ENCODE measurements at regions not wholly inside any gene's neighbourhood (a gene's known extent, or its start where the extent isn't known, plus 50 kb on each side); places are given as distances from the start of the nearest gene placed in this dataset.

GRCh38 chr22:45102896-45103420 is 60.8 kb upstream of the NUP50 start:
- Histone ChIP-seq H3K36me3 (ENCODE audit: control insufficient read depth in 2 of 3, insufficient read depth in 3 of 3, low read length in 3 of 3) (no peaks in the 10 kb centered on the region), H3K27ac (ENCODE audit: low read depth in 2 of 2, low read length in 2 of 2) (no peak overlapping the region), H3K4me3 (ENCODE audit: low read length in 3 of 3) (no peak overlapping the region), H3K9ac (ENCODE audit: low read length in 3 of 3) (no peak overlapping the region), H3K9me3 (ENCODE audit: control insufficient read depth in 2 of 3, insufficient read depth in 1 of 3, low read length in 3 of 3) (no peaks in the 10 kb centered on the region), H3K4me1 (ENCODE audit: control insufficient read depth in 2 of 3, insufficient read depth in 2 of 3, low read depth in 1 of 3, low read length in 3 of 3) (no peaks in the 10 kb centered on the region), H3K27me3 (ENCODE audit: control insufficient read depth, insufficient read depth, low read length) (peaks cover 3% of the 10 kb centered on the region)
- FAIRE-seq = no peak
- TF ChIP-seq, protein P1, sequence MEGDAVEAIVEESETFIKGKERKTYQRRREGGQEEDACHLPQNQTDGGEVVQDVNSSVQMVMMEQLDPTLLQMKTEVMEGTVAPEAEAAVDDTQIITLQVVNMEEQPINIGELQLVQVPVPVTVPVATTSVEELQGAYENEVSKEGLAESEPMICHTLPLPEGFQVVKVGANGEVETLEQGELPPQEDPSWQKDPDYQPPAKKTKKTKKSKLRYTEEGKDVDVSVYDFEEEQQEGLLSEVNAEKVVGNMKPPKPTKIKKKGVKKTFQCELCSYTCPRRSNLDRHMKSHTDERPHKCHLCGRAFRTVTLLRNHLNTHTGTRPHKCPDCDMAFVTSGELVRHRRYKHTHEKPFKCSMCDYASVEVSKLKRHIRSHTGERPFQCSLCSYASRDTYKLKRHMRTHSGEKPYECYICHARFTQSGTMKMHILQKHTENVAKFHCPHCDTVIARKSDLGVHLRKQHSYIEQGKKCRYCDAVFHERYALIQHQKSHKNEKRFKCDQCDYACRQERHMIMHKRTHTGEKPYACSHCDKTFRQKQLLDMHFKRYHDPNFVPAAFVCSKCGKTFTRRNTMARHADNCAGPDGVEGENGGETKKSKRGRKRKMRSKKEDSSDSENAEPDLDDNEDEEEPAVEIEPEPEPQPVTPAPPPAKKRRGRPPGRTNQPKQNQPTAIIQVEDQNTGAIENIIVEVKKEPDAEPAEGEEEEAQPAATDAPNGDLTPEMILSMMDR (IDR thresholded peaks at IDR 0.05; ENCODE audit: borderline replicate concordance, extremely low read depth, insufficient read depth) = no peak
- DNase-seq = no peak
- intact Hi-C loops (cut with DNase I) = no loop called here

DNA sequence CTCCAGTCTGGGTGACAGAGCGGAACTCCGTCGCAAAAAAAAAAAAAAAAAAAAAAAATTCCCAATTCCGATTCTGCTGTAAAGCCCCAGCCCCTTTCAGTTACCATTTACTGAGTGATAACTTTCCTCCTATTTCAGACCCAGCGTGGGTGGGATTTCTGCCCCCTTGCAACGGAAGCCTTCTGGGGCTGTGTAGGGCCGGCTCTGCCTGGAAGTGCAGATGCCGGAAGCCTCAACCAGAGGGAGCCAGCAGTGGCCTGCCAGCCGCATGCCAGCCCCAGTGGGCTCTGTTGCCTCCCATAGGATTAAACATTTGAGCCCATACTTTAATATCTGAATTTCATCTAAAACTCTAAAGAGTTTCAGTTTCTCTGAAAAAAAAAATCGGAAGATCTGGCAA is 60.0 kb upstream of the NUP50 start:
- no peak for DNase-seq
- Histone ChIP-seq H3K27ac (ENCODE audit: low read depth in 2 of 2, low read length in 2 of 2) (no peak overlapping the region), H3K4me1 (ENCODE audit: control insufficient read depth in 2 of 3, insufficient read depth in 2 of 3, low read depth in 1 of 3, low read length in 3 of 3) (no peaks in the 10 kb centered on the region), H3K9me3 (ENCODE audit: control insufficient read depth in 2 of 3, insufficient read depth in 1 of 3, low read length in 3 of 3) (no peaks in the 10 kb centered on the region), H3K4me3 (ENCODE audit: low read length in 3 of 3) (no peak overlapping the region), H3K9ac (ENCODE audit: low read length in 3 of 3) (no peak overlapping the region), H3K27me3 (ENCODE audit: control insufficient read depth, insufficient read depth, low read length) (peaks cover 3% of the 10 kb centered on the region), H3K36me3 (ENCODE audit: control insufficient read depth in 2 of 3, insufficient read depth in 3 of 3, low read length in 3 of 3) (no peaks in the 10 kb centered on the region)
- TF ChIP-seq, protein P1 (IDR thresholded peaks at IDR 0.05; ENCODE audit: borderline replicate concordance, extremely low read depth, insufficient read depth) = no peak
- intact Hi-C loops (cut with DNase I) = no loop called here
- no peak for FAIRE-seq

DNA sequence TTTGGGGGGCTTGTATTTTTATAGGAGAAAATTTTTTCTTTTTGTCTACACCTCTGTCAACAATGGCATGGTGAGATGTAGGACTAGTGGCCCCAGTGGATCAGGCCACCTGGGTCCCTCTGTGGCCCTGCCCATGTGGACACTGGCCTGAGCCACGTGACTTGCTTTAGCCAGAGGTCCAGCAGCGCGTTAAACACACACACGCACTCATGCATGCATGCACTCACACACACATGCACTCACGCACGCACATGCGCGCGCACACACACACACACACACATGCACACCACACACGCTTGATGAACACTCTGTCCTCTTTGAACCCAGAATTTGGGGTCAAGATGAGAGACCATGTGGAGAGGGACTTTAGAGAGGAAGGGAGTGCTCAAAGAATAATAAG is 59.4 kb upstream of the NUP50 start:
- Histone ChIP-seq H3K36me3 (ENCODE audit: control insufficient read depth in 2 of 3, insufficient read depth in 3 of 3, low read length in 3 of 3) (no peaks in the 10 kb centered on the region), H3K27ac (ENCODE audit: low read depth in 2 of 2, low read length in 2 of 2) (no peak overlapping the region), H3K9me3 (ENCODE audit: control insufficient read depth in 2 of 3, insufficient read depth in 1 of 3, low read length in 3 of 3) (no peaks in the 10 kb centered on the region), H3K9ac (ENCODE audit: low read length in 3 of 3) (no peak overlapping the region), H3K4me3 (ENCODE audit: low read length in 3 of 3) (no peak overlapping the region), H3K4me1 (ENCODE audit: control insufficient read depth in 2 of 3, insufficient read depth in 2 of 3, low read depth in 1 of 3, low read length in 3 of 3) (no peaks in the 10 kb centered on the region), H3K27me3 (ENCODE audit: control insufficient read depth, insufficient read depth, low read length) (peaks cover 3% of the 10 kb centered on the region)
- intact Hi-C loops (cut with DNase I) = no loop called here
- no peak for FAIRE-seq
- TF ChIP-seq, protein P1 (IDR thresholded peaks at IDR 0.05; ENCODE audit: borderline replicate concordance, extremely low read depth, insufficient read depth) = no peak
- no peak for DNase-seq

DNA sequence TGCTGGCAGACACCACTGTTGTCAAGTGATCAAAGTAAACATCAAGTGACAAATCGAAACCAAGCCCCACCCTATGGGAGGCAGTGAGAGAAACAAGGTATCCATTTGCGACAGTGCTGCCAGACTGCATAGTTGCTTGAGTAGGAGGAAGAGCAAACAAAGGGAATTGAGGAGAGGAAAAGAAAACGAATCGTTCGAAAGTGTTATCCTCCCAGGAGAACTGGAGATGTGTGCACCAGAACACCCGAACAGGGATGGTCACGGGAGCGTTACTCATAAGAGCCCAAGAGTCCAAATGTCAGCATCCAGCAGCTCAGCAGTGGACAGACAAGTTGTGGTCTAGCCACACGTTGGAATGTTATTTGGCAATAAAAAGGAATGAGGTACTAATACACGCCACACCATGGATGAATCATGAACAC is 58.4 kb upstream of the NUP50 start:
- Histone ChIP-seq H3K4me1 (ENCODE audit: control insufficient read depth in 2 of 3, insufficient read depth in 2 of 3, low read depth in 1 of 3, low read length in 3 of 3) (no peaks in the 10 kb centered on the region), H3K36me3 (ENCODE audit: control insufficient read depth in 2 of 3, insufficient read depth in 3 of 3, low read length in 3 of 3) (no peaks in the 10 kb centered on the region), H3K9me3 (ENCODE audit: control insufficient read depth in 2 of 3, insufficient read depth in 1 of 3, low read length in 3 of 3) (no peaks in the 10 kb centered on the region), H3K9ac (ENCODE audit: low read length in 3 of 3) (no peak overlapping the region), H3K4me3 (ENCODE audit: low read length in 3 of 3) (no peak overlapping the region), H3K27ac (ENCODE audit: low read depth in 2 of 2, low read length in 2 of 2) (no peak overlapping the region), H3K27me3 (ENCODE audit: control insufficient read depth, insufficient read depth, low read length) (peaks cover 3% of the 10 kb centered on the region)
- no peak for DNase-seq
- no peak for FAIRE-seq
- intact Hi-C loops (cut with DNase I) = no loop called here
- TF ChIP-seq, protein P1 (IDR thresholded peaks at IDR 0.05; ENCODE audit: borderline replicate concordance, extremely low read depth, insufficient read depth) = no peak
